ENCODE measurements at regions not wholly inside any gene's neighbourhood (a gene's known extent, or its start where the extent isn't known, plus 50 kb on each side); places are given as distances from the start of the nearest gene placed in this dataset.
"Not testable (repeated sequence)": the region's sequence is repeated elsewhere in the genome, so short reads cannot be mapped to it uniquely, and the experiment has no call there.

DNA sequence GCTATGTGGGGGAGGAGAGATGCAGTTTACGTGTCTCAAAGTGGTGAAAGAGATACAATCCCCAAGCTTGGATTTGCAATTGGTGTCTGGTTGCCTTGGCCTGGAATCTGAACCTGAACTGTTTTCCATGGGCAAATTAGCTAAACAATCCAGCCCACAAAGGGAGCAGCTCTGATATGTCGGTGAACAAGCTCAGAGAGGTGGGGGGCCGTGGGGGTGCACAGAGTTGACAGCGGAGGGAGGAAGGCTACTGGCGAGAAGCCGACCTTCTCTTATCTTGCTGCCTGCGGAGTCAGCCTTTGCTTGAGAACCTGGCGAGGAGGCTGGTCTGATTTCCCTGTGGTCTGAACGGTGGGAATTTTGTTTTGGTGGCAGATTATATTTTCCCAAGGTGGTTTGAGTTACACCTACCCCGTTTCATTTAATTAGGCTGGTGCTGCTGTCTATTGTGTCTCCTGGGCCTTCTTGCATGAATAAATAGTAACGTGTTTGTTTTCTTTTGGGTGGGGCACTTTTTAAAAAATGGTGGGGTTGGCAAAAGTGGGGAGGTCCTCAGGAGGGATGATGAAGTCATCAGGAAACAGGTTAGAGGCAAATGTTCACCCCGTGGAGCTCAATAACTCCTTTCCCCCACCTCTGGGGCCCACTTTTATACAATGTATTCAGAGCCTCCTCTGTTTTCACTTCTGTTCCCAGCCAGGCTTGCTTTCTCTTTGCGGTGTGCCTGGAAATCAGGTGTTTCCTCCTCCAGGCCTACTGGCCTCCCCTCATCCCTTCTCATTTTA, 80.9 kb upstream of the IGFBP5 start:
- no peak for DNase-seq (ENCODE audit: insufficient read length, low spot score)
- FAIRE-seq: no peak

DNA sequence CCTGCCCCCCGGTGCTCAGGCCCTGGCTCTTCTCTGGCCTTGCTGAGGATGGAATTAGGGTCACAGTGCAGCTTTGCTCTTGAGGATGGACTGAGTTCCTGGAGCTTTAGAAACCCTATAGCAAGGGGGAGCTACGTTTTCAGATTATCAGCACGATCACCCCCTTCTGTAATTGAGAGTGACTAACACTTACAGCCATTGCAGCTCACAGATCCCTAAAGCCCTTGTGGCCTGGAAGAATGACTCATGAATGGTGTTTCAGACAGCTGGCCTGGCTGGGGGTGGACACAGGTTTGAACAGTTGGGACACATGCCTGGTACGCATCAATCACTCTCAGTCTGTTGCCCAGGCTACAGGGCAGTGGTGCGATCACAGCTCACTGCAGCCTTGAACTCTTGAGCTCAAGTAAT, 79.7 kb upstream of the IGFBP5 start:
- FAIRE-seq (peak; percentile 90), DNase-seq (ENCODE audit: insufficient read length, low spot score) (peak; percentile 93)

DNA sequence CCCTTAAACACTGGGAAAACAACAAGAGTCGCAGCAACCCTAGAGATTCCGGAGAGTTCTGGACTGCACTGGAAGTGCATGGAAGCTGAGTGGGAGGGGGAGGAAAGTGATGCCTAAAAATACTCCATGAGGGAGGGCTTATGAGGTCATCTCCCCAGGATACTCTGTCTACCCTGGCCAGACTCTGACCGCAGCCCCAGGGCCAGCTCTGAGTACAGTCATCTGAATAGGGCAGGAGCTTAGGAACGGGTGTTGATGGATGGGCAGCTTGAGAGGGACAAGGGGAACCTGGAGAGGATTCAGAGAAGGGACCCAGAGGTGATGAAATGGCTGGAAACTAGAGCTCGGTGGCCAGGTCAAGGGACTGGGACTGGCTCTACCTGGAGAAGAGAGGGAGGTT, 79.3 kb upstream of the IGFBP5 start:
- DNase-seq (ENCODE audit: insufficient read length, low spot score) (peak; percentile 42), FAIRE-seq (no peak)

DNA sequence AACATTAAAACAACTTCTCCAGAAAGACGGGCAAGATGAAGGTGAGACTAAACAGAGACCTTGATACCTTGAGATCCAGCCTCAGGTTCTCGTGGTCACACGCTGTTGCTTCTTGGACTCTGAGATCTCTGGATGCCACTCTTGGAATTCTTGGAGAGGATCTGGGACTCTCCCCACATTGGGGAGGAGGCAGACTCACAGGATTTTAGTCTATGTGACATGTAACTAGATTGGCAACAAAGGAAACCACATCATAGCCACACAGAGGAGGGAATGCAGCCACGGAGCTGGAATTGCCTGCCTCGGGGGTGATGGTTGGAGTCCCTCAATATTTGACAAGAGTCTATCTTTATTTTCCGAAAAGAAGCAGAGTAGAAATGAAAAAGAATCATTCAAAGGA, 78.8 kb upstream of the IGFBP5 start:
- no peak for DNase-seq (ENCODE audit: insufficient read length, low spot score)
- no peak for FAIRE-seq

DNA sequence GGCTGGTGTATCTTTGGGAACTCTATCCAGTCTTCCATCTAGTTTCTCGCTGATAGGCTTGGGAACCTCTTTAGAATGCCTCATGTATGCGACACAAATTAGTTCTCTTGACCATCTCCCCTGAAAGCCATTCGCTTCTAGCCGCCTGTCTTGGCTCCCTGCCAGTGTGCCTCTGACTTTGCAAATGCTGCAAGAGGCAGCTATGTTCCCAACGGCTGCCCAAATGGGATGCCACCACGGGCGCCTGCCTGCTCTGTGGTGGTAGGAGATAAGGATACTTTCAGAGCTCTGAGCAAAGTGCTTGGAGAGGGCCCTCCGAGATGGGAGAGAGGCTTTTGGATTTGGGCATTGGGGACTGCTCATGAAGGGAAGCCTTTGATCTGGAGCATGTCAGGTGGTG, 77.7 kb upstream of the IGFBP5 start:
- DNase-seq (ENCODE audit: insufficient read length, low spot score) (no peak), FAIRE-seq (no peak)

DNA sequence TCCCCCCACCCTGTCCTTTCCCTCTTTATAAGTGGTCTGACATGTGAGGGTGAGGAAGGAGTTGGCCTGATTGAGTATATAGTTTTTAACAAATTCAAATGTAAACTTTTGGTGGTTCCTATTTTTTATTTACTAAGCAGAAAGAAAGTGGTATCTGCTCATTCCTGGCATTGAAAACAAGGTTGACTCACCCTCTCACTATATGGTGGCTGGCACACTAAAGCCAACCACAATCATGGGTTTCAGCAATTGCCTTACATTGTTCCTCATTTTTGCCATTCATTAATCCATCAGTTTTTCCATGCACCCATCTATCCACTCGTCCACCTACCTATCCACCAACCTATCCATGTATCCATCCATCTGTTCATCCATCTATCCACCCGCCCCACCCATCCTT, 75.4 kb upstream of the IGFBP5 start:
- DNase-seq (ENCODE audit: insufficient read length, low spot score): no peak
- no peak for FAIRE-seq

DNA sequence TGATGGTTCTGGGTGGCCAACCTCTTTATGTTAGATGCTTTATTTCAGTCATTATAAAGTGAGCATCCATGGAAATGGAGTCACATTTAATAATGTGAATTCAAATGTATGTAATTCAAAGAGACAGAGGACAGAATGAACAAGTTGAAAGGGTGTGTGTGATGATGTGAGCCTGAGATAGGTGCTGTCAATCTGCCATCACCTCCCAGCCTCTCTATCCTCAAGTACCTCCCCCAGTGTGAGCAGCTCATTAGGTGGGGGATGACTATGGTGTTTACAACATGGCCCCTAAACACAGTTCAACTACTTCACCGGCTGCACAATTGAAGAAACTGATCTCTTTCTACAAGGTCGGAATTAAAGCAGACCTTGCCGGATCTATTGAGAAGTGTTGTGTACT, 74.7 kb upstream of the IGFBP5 start:
- DNase-seq (ENCODE audit: insufficient read length, low spot score): no peak
- FAIRE-seq: no peak

DNA sequence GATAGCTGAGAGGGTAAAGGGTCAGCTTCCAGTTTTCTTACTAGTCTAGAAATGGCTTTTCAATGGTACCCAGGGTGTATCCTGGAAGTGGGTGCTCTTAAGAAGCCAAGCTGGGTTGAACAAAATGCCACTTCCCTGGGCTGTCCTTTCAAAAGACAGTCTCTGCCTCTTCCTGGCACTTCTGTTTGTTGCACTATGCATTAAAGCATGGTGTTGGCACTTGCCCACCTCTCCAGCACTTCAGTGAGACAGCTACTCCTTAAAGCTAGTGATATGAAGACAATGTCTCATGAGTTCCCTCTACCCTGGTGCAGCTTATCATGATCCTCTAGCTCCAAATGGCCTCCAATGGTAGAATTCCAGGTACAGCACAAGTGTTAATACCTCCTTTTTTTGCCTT, 74.3 kb upstream of the IGFBP5 start:
- DNase-seq (ENCODE audit: insufficient read length, low spot score) (no peak), FAIRE-seq (no peak)

DNA sequence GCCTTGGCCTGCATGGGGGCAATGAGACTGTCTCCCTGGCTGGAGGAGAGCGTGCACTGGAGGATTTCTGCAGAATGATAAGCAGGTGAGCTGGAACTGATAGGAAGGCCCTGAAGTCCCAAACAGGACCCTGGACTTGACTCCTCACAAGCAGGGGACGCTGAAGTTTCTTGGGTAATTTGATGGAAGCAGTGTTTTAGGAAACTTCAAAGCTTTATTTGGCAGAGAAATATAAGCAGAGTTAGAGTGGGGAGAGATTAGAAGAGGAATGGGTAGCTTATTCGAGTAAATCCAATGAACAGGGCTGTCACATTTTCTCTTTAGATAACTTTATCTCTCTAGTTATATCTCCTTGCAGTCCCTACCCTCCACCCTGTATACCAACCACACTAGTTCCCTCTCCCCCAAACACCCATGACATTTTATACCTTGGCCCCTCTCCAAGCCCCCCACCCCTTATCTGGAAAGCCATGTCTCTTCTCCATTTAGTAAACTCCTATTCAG, 73.6 kb upstream of the IGFBP5 start:
- no peak for FAIRE-seq
- DNase-seq (ENCODE audit: insufficient read length, low spot score): no peak

DNA sequence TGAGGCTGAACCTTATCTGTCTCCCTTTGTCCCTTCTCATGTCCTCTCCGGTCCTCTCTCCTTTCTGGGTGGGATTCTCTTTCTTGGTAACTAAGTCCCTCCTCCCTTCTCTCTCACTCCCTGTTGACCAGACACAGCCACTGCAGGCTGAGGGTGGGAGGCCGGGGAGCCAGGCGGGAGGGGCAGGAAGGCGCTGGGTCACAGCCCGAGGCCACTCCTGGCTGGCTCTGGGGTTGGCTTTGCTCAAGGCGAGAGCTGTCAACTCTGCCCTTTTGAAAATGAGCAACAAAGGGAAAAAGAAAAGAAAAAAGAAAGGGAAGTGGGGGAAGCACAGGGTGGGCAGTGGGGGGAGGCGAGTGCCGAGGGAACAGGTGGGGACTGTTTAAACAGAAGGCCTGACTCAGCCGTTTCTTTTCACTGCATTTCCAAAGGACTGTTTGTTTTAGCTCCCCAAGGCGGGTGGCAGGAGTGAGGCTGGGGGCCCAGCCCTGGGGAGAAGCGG, 70.5 kb upstream of the IGFBP5 start:
- DNase-seq (ENCODE audit: insufficient read length, low spot score): no peak
- FAIRE-seq: no peak

DNA sequence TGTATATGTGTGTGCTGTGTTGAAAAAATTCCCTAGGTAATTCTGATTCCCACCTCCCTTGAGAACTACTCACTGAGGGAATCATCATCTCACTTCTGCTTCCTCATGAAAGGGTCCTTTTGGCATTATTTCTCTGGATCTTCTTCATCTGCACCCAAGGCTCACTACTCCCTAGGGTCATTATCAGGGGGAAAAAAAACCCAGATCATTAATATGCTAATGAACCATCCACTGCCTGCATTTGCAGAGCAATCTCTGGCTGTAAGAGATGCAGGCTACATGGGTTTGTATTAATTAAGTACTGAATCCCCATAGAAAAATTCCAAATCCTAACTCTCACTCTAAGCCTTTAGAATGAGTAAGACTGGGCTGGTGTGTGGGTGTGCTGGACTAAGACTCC, 68.0 kb upstream of the IGFBP5 start:
- FAIRE-seq (no peak), DNase-seq (ENCODE audit: insufficient read length, low spot score) (no peak)

DNA sequence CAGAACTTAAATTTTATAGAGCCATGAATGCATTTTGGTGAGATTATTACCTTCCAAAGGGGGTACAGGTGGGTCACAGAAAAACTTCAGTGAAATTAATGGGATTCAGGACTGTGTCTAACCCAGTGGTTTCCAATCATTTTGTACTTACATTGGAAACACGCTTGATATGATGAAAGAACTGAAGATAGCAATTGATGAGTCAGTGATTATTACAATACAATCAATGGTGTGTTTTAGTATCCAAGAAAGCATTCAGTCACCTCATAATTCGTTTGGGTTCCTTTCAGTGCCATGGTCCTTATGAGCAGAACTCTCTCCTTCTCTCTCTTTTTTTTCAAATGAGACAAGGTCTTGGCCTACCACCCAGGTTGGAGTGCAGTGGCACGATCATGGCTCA, 66.5 kb upstream of the IGFBP5 start:
- no peak for DNase-seq (ENCODE audit: insufficient read length, low spot score)
- no peak for FAIRE-seq

DNA sequence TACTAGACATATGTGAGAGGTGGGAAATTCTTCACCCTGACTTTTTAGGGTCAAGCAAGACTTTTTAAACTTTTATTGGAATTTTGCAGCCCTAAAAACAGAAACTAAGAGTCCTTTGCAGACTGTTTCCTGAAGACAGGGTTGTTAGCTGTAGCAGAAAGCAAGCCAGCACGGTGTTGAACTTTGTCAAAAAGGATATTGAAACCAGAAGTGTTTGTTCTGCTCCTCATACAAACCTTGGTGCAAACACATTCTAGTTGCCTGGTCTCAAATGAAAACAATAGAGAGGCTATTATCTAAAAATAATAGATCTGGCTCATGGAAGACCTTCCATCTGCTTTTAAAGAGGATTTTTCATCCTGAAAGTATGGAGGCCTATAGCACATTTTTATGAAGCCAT, 65.8 kb upstream of the IGFBP5 start:
- DNase-seq (ENCODE audit: insufficient read length, low spot score) (no peak), FAIRE-seq (no peak)

DNA sequence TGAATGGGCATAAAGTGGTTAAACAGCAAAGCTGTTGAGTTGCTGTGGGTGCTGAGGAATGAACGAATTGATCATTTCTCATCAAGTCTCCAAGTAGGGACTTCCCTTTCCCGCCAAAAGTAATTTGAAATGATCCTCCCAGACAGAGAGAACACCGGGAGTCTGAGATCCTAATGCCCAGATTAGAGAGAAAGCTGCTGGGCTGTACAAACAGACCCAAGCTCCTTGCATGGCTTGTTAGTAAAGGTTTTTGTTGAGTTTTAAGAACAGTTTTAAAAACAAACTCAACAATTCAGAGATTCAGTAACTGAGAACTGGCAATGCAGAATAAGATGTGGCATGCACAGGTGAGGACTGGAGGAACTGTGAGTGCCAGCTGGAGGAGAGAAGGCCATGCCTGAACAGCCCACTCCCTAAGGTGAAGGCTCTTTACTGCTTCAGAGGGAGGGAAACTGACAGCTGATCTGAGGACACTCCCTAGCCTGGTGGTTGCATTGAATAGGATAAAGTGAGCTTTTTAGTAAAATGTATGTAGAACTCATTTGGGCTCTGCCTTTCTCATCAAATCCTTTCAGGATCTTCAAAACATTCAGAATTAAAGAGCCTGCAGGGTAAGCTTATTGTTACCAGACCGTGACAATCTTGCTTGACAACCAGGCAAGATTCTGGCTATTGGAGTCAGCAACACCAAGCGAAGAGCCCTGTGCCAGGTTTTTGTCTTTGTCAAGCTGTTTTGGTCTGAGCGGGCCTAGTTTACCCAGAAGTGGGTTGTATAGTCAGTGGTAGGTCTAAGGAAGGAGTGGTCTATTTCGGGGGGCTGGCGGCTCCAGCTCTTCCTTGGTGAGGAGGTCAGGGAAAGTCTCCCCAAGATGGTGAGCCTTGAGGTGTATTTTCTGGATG, 63.2 kb upstream of the IGFBP5 start:
- FAIRE-seq (no peak), DNase-seq (ENCODE audit: insufficient read length, low spot score) (no peak)

DNA sequence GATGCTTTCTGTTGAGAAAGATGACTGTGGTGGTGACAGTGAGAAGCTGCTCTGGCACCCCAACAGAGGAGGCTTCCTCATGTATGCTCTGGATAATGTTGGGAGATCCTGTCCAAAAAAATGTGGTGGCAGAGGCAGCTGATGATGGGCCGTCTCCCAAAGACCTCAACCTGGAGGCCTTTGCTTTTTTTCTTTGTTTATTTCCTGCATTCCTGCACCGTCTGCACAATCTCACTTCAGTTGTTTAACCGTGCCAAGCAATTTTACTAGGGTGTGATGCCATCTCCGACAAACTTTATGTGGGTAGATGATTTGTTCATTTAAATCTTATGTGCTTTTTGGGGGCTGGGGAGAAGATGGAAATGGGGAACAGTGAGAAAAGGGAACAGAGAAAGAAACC, 62.2 kb upstream of the IGFBP5 start:
- FAIRE-seq: no peak

DNA sequence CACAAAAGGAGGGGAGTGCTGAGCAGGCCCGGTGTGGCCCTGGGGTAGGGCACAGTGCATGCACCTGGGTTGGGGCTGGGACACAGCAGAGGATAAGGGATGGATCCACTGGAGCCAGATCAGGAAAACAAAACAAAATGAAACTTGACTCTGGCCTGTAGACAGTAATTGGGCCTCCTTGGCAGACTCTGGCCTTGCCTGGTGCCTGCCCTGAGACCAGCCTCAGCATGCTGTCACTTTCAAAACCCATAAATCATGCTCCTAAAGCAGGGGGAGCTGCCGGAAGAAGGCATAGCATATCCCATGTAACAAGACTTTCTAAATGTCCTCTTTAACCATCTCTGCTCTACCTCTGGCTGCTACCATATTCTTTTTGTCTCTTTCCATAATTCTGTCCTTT, 61.1 kb upstream of the IGFBP5 start:
- FAIRE-seq: no peak

More for the DNA sequence above, 62.2 kb upstream of the IGFBP5 start:
- no peak for DNase-seq (ENCODE audit: insufficient read length, low spot score)

DNA sequence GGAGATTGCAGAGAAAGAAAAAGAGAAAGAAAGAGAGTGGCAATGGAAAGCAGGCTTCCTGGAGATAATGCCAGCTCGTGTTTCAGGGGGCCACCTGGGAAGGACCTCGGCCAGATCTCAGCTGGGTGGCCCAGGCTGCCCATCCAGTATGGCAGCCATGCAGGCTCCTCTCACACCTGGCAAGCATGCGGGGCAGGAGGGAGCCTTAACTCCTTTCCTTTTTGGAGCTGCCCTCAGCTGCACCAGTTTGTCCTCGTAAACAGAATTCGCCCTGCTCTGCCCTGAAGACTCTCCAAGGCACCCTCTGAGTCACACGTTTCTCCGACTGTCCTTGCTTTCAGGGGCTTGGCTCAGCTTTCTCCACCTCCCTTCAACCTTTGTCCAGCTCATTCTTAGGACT, 59.5 kb upstream of the IGFBP5 start:
- no peak for FAIRE-seq
- DNase-seq (ENCODE audit: insufficient read length, low spot score): no peak

More for the DNA sequence above, 61.1 kb upstream of the IGFBP5 start:
- DNase-seq (ENCODE audit: insufficient read length, low spot score): no peak

DNA sequence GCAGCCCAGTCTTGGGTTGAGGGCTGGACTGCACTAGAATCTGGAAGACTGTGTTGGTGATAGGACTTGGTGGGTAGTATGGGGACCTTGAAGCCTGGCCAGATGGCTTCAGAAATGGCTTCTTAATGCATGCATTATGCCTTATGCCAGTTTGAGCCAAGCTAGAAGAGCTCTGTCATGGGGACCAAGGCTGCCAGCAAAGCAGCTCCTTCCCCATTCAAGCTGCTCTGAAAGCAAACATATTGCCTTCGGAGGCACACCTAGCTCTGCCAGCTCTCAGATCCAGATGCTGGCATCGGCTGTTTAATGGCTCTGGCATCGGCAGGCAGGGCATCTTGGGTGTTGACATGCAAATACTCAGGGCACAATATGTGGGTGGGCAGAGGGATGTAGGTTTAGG, 59.0 kb upstream of the IGFBP5 start:
- FAIRE-seq (no peak), DNase-seq (ENCODE audit: insufficient read length, low spot score) (no peak)

DNA sequence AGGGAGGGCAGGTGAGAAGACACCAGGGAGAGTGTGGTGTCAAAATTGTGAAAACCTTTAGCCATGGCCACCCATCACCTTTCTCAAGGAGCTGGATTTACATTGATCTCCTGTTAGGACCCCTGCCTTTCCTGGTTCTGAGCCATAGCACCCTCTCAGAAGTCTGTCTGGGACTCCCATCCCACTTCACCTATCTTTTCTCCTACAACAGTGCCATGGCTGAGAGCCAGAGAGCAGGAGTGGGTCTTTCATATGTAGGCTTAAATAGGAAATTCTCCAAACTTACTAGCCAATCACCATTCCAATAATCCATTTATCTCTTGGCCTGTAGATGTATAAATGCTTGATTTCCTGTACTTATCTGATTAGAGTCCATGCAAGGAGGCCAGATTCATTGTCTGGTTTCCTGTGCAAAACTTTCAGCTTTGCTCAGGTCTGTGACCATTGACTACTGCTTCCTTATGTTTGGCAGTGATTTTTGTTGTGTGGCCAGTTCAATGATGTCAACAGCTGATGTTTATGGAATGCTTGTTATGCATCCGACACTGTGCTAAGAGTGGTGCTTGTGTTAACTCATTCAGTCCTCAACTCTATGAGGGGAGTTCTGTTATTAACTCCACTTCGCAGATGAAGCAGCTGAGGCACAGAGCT, 57.6 kb upstream of the IGFBP5 start:
- no peak for FAIRE-seq
- no peak for DNase-seq (ENCODE audit: insufficient read length, low spot score)

DNA sequence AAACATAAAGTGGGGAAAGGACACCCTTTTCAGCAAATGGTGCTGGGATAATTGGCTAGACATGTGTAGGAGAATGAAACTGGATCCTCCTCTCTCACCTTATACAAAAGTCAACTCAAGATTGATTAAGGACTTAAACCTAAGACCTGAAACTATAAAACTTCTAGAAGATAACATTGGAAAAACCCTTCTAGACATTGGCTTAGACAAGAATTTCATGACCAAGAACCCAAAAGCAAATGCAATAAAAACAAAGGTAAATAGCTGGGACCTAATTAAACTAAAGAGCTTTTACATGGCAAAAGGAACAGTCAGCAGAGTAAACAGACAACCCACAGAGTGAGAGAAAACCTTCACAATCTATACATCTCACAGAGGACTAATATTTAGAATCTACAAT, 55.4 kb upstream of the IGFBP5 start:
- DNase-seq (ENCODE audit: insufficient read length, low spot score); FAIRE-seq: not testable (repeated sequence)

DNA sequence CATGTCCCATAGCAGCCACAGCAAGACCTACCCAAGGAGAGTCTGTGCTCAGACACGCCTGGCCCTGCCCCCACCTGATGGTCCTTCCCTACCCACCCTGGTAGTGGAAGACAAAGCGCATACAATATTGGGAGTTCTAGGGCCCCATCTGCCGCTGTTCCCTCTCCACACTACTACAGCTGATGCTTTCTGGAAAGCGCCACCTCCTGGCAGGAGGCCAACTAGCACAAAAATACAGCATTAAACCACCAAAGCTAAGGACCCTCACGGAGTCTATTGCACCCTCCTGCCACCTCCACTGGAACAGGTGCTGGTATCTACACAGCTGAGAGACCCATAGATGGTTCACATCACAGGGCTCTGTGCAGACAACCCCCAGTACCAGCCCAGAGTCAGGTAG, 50.9 kb upstream of the IGFBP5 start:
- not testable (repeated sequence) for DNase-seq (ENCODE audit: insufficient read length, low spot score); FAIRE-seq
